GM12878 (cell line): ENCODE measurements at regions not wholly inside any gene's neighbourhood (a gene's known extent, or its start where the extent isn't known, plus 50 kb on each side); places are given as distances from the start of the nearest gene placed in this dataset.

Experiments
- ATAC-seq: fragments of 200-7000 bp; cut with Tn5 transposase; 3 replicates; pipeline ENCODE4 v1.9.1; 2020; ENCODE audit warnings: mild to moderate bottlenecking, moderate library complexity
- BruUV-seq: library from RNA; stranded (reverse); fragments of 400-500 nt; replicated peaks from 2 replicates; lab custom pipeline; 2021; lab: Mats Ljungman, UMichigan
- CTCF ChIA-PET: fragments of 300-600 bp; sonication (Branson Sonifier 250); formaldehyde crosslinking; extraction: SDS; loops from one replicate; lab custom pipeline; 2021; ENCODE audit warnings: inconsistent platforms; lab: Yijun Ruan, JAX
- POLR2A ChIA-PET: fragments of 350-600 bp; formaldehyde crosslinking; extraction: SDS; loops from one replicate; lab custom pipeline; 2021; ENCODE audit warnings: inconsistent platforms; lab: Charles Lee
- RAD21 ChIA-PET: fragments of 300-600 bp; sonication (Branson Sonifier 250); formaldehyde crosslinking; loops from one replicate; lab custom pipeline; 2023; ENCODE audit warnings: antibody characterized with exemption; ENCODE audit not compliant: unreplicated experiment; lab: Charles Lee
- SMC1A ChIA-PET: fragments of 300-600 bp; sonication (Branson Sonifier 250); formaldehyde crosslinking; loops from one replicate; lab custom pipeline; 2023; ENCODE audit not compliant: unreplicated experiment, uncharacterized antibody; lab: Charles Lee
- DNase-seq: peaks from one replicate; pipeline ENCODE4 v3.0.0-alpha.2; 2011; ENCODE audit warnings: low read depth, low spot score
- FAIRE-seq: peaks from 3 replicates; lab custom pipeline; 2011; peaks lifted over from hg19 to GRCh38; lab: Jason Lieb, UNC
- H2AFZ ChIP-seq: 2 replicates; pipeline ENCODE4 v1.6.0; 2011; ENCODE audit warnings: low read depth, low read length, control low read depth; ENCODE audit not compliant: control insufficient read depth
- H3K27ac ChIP-seq: 2 replicates; pipeline ENCODE4 v1.5.1; 2011; ENCODE audit warnings: control low read depth; ENCODE audit not compliant: control insufficient read depth, insufficient read depth
- H3K27me3 ChIP-seq, 2 experiments: replicated peaks in 1 of 2; 2 replicates each; pipeline versions ENCODE4 v1.6.0 to v1.6.1; 2011; ENCODE audit warnings: low read length in 1 of 2; ENCODE audit not compliant: control insufficient read depth in 2 of 2, insufficient read depth in 2 of 2
- H3K36me3 ChIP-seq, 2 experiments: 2 replicates each; pipeline ENCODE4 v1.5.1; 2011; ENCODE audit warnings: low read length in 1 of 2; ENCODE audit not compliant: control insufficient read depth in 2 of 2, insufficient read depth in 2 of 2
- H3K4me1 ChIP-seq: 2 replicates; pipeline ENCODE4 v1.6.1; 2011; ENCODE audit warnings: mild to moderate bottlenecking, low read length, moderate library complexity, mixed read lengths; ENCODE audit not compliant: control insufficient read depth, insufficient read depth
- H3K4me2 ChIP-seq: 2 replicates; pipeline ENCODE4 v1.6.0; 2011; ENCODE audit warnings: control low read depth; ENCODE audit not compliant: control insufficient read depth, insufficient read depth
- H3K4me3 ChIP-seq: fragments of 200-600 bp; sonication (generic); 2 replicates; pipeline ENCODE4 v1.5.1; 2016
- H3K79me2 ChIP-seq: 2 replicates; pipeline ENCODE4 v1.6.0; 2011; ENCODE audit warnings: low read length; ENCODE audit not compliant: control insufficient read depth, insufficient read depth
- H3K9ac ChIP-seq: 2 replicates; pipeline ENCODE4 v1.8.0; 2011; ENCODE audit warnings: low read length, control low read depth, mixed read lengths; ENCODE audit not compliant: control insufficient read depth, insufficient read depth
- H3K9me3 ChIP-seq: replicated peaks from 3 replicates; pipeline ENCODE4 v1.5.1; 2011; ENCODE audit warnings: mild to moderate bottlenecking, low read length; ENCODE audit not compliant: control insufficient read depth, insufficient read depth
- H4K20me1 ChIP-seq: 2 replicates; pipeline ENCODE4 v1.6.0; 2011; ENCODE audit not compliant: control insufficient read depth, insufficient read depth
- CTCF ChIP-seq, 3 experiments: IDR thresholded peaks in 2 of 3; conservative IDR thresholded peaks in 1 of 3; 2 replicates each; pipeline ENCODE4 v1.5.1; 2011; ENCODE audit warnings: low read depth in 3 of 3, low read length in 3 of 3, mild to moderate bottlenecking in 3 of 3, control low read depth in 2 of 3, moderate library complexity in 2 of 3, inconsistent platforms in 1 of 3, mixed read lengths in 1 of 3; ENCODE audit not compliant: control insufficient read depth in 2 of 3, insufficient read depth in 1 of 3; ENCODE audit errors: extremely low read depth in 1 of 3
- EP300 ChIP-seq, 2 experiments: fragments of 150-350 bp in 1 of 2; IDR thresholded peaks; 2 replicates each; pipeline ENCODE4 v1.6.1; 2011 to 2012; ENCODE audit warnings: low read depth in 2 of 2, low read length in 2 of 2, borderline replicate concordance in 1 of 2, improper control_type of control experiment in 1 of 2, inconsistent platforms in 1 of 2; ENCODE audit not compliant: control insufficient read depth in 1 of 2
- IKZF1 ChIP-seq: fragments of 450-650 bp; conservative IDR thresholded peaks from 2 replicates; pipeline ENCODE4 v1.6.1; 2017; ENCODE audit warnings: antibody characterized with exemption, mild to moderate bottlenecking
- IKZF2 ChIP-seq, 2 experiments: fragments of 450-650 bp; IDR thresholded peaks; 2 replicates each; pipeline ENCODE4 v1.6.1; 2017; ENCODE audit warnings: mild to moderate bottlenecking in 2 of 2, moderate library complexity in 2 of 2
- IRF4 ChIP-seq: IDR thresholded peaks from 2 replicates; pipeline ENCODE4 v1.6.1; 2011; ENCODE audit warnings: low read depth, low read length
- MXI1 ChIP-seq: fragments of 150-350 bp; IDR thresholded peaks from 2 replicates; pipeline ENCODE4 v1.6.1; 2011; ENCODE audit warnings: low read depth, mild to moderate bottlenecking, inconsistent platforms, low read length, improper control_type of control experiment
- NRF1 ChIP-seq: conservative IDR thresholded peaks from 2 replicates; pipeline ENCODE4 v1.6.1; 2011; ENCODE audit warnings: mild to moderate bottlenecking, low read depth, low read length, improper control_type of control experiment
- PML ChIP-seq: IDR thresholded peaks from 2 replicates; pipeline ENCODE4 v1.6.1; 2012; ENCODE audit warnings: low read length, inconsistent platforms
- POLR2A ChIP-seq: IDR thresholded peaks from 2 replicates; pipeline ENCODE4 v1.6.1; 2011; ENCODE audit warnings: low read depth, mild to moderate bottlenecking, low read length
- RAD51 ChIP-seq: fragments of 450-650 bp; IDR thresholded peaks from 2 replicates; pipeline ENCODE4 v1.6.1; 2016; ENCODE audit warnings: moderate library complexity, mild to moderate bottlenecking, inconsistent platforms
- SUPT20H ChIP-seq: IDR thresholded peaks from 2 replicates; pipeline ENCODE4 v1.6.1; 2011; ENCODE audit warnings: low read depth, mild to moderate bottlenecking, low read length, moderate library complexity, borderline replicate concordance; ENCODE audit not compliant: control insufficient read depth
- TCF12 ChIP-seq: IDR thresholded peaks from 2 replicates; pipeline ENCODE4 v1.6.1; 2011; ENCODE audit warnings: low read depth, mild to moderate bottlenecking, low read length
- ZNF384 ChIP-seq: IDR thresholded peaks from 2 replicates; pipeline ENCODE4 v1.6.1; 2012; ENCODE audit warnings: low read depth, mild to moderate bottlenecking, low read length, improper control_type of control experiment, borderline replicate concordance
- ZZZ3 ChIP-seq: IDR thresholded peaks from 2 replicates; pipeline ENCODE4 v1.6.1; 2011; ENCODE audit warnings: low read depth; ENCODE audit not compliant: control insufficient read depth, insufficient read length
- whole genome bisulfite sequencing: methylation state at CpG from one replicate; pipeline ENCODE4 v1.1.6; 2016; ENCODE audit warnings: low lambda C conversion rate; ENCODE audit not compliant: insufficient replicate concordance, insufficient coverage; ENCODE audit errors: missing lambda C conversion rate; 5-methylcytosine and 5-hydroxymethylcytosine counted together
- in situ Hi-C: fragments of 300-500 bp; cut with MboI; formaldehyde crosslinking; loops from 9 replicates; pipeline ENCODE4 v1.14.3; 2018; ENCODE audit warnings: mixed read lengths
- intact Hi-C: fragments of 100-400 bp; cut with micrococcal nuclease; formaldehyde crosslinking; loops from one replicate; pipeline ENCODE4 v1.14.2; 2022; ENCODE audit not compliant: unreplicated experiment

- Histone ChIP-seq H3K27ac (no peak overlapping the region), H4K20me1 (no peaks in the 10 kb centered on the region), H3K36me3 (no peaks in the 10 kb centered on the region), H3K4me2 (no peak overlapping the region), H3K4me1 (no peaks in the 10 kb centered on the region), H3K9ac (no peak overlapping the region), H3K79me2 (no peaks in the 10 kb centered on the region), H3K9me3 (no peaks in the 10 kb centered on the region; the same call in 2 of the 3 replicates), H3K27me3 (no peaks in the 10 kb centered on the region), H3K4me3 (no peak overlapping the region), H2AFZ (no peak overlapping the region)
- intact Hi-C loops (no loop called here), in situ Hi-C loops (no loop called here)
- no peak for TF ChIP-seq IRF4
- TF ChIP-seq SUPT20H: no peak
- TF ChIP-seq CTCF (IDR thresholded peaks at IDR 0.05 in 2 of 3, conservative IDR thresholded peaks at IDR 0.05 in 1 of 3; ENCODE audit: control insufficient read depth in 2 of 3, extremely low read depth in 1 of 3, insufficient read depth in 1 of 3, low read depth in 3 of 3, low read length in 3 of 3): no peak
- no peak for TF ChIP-seq TCF12
- TF ChIP-seq MXI1: no peak
- no peak for TF ChIP-seq NRF1
- TF ChIP-seq POLR2A: no peak
- TF ChIP-seq EP300 (IDR thresholded peaks at IDR 0.05; ENCODE audit: borderline replicate concordance in 1 of 2, control insufficient read depth in 1 of 2, low read depth in 2 of 2, low read length in 2 of 2): no peak
- no peak for TF ChIP-seq RAD51
- TF ChIP-seq PML: no peak
- TF ChIP-seq ZZZ3: no peak
- no peak for TF ChIP-seq ZNF384
- TF ChIP-seq IKZF2 (IDR thresholded peaks at IDR 0.05): no peak
- TF ChIP-seq IKZF1: no peak
- CTCF ChIA-PET: interaction anchor here (0.8 to 8.1 kb wide), 6 partner anchors 15 to 288 kb away, joined by 3 to 77 read pairs (median 4); no protein-coding TSS in a partner anchor
- ATAC-seq (no peak), FAIRE-seq (no peak), DNase-seq (no peak)
- RAD21 ChIA-PET: interaction anchor here (0.7 to 1.8 kb wide), 3 partner anchors 13 to 158 kb away, joined by 3 to 6 read pairs (median 4); no protein-coding TSS in a partner anchor
- POLR2A ChIA-PET: interaction anchor here (0.6 kb wide), 2 partner anchors 15 to 119 kb away, joined by 3 read pairs; no protein-coding TSS in a partner anchor
- SMC1A ChIA-PET: interaction anchor here (1.1 to 3.5 kb wide), 7 partner anchors 11 to 69 kb away, joined by 3 to 23 read pairs (median 4); no protein-coding TSS in a partner anchor
- no TSS peak for BruUV-seq
- 0% methylated on average over 1 of the region's 1 CpG for WGBS
Observed at GRCh38 chr4:112923516-112923915, 125.9 kb upstream of the ANK2 start.
